Fibroblast of the aortic adventitia (primary cell): ENCODE measurements at regions not wholly inside any gene's neighbourhood (a gene's known extent, or its start where the extent isn't known, plus 50 kb on each side); places are given as distances from the start of the nearest gene placed in this dataset.
A peak's percentile ranks its signal among the peaks of the same experiment; 100 is the strongest.
"Not testable (repeated sequence)": the region's sequence is repeated elsewhere in the genome, so short reads cannot be mapped to it uniquely, and the experiment has no call there.

Experiments used
- DNase-seq: peaks from one replicate; pipeline ENCODE4 v3.0.0-alpha.2; 2010; ENCODE audit warnings: low read depth
- H3K4me3 ChIP-seq: 2 replicates; pipeline ENCODE4 v1.5.1; 2011; ENCODE audit warnings: low read depth, mild to moderate bottlenecking, control low read depth, low read length, moderate library complexity
- TF ChIP-seq, protein P1 (sequence below): IDR thresholded peaks from 2 replicates; pipeline ENCODE4 v1.5.1; 2011; ENCODE audit warnings: mild to moderate bottlenecking, low read length, control low read depth, inconsistent platforms; ENCODE audit not compliant: insufficient read depth

DNA sequence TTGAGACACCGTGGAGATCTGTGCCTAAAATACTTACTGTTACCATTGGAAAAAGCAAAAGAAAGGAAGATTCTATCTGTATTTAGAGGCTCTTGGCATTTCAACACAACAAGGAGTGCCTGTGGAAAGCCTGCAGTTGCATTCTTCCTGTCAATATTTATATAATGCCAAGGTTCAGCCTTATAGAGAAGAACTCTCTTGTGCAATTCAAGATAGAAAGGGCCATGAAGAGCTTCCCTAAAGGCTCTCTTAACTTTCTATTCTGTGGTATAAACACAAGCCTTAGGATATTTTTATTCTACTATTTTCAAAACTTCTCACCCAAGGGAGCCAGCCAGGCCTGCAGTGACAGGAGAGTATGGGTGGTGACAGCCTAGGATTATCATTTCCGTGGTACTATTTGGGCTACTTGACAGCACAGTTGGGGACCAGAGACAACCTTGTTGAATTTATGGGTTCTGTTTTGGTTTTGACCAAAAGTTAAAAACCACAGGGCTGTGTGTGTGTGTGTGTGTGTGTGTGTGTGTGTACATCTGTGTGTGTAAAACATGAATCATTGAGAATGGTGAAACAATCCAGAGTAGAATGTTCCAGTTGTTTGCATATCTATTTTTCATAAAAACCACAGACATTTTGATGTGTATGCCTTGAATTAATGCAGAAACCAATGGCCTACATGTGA is 700.9 kb upstream of the SLC35B3 start:
- H3K4me3 ChIP-seq: no peak overlapping the region
- TF ChIP-seq, protein P1, sequence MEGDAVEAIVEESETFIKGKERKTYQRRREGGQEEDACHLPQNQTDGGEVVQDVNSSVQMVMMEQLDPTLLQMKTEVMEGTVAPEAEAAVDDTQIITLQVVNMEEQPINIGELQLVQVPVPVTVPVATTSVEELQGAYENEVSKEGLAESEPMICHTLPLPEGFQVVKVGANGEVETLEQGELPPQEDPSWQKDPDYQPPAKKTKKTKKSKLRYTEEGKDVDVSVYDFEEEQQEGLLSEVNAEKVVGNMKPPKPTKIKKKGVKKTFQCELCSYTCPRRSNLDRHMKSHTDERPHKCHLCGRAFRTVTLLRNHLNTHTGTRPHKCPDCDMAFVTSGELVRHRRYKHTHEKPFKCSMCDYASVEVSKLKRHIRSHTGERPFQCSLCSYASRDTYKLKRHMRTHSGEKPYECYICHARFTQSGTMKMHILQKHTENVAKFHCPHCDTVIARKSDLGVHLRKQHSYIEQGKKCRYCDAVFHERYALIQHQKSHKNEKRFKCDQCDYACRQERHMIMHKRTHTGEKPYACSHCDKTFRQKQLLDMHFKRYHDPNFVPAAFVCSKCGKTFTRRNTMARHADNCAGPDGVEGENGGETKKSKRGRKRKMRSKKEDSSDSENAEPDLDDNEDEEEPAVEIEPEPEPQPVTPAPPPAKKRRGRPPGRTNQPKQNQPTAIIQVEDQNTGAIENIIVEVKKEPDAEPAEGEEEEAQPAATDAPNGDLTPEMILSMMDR: no peak
- DNase-seq: peak; percentile 30

DNA sequence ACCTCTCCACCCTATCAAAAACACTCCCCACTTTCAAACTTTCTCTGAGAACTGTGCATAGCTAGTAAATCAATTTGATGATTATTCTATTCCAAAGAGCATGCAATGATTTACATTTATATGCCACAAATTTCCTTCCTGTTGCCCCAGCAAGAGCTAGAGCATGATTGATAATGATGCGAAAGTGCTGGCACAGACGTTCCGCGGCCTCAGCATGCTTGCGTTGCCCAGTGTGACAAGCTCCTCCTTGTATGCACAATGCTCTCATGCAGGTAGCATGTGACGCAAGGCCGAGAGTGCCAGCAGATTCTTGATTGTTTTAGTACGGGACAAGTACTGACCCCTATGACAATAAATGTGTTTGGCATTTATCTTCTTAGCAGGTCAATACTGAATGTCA is 696.3 kb upstream of the SLC35B3 start:
- no peak overlapping the region for H3K4me3 ChIP-seq
- TF ChIP-seq, protein P1: no peak
- no peak for DNase-seq

DNA sequence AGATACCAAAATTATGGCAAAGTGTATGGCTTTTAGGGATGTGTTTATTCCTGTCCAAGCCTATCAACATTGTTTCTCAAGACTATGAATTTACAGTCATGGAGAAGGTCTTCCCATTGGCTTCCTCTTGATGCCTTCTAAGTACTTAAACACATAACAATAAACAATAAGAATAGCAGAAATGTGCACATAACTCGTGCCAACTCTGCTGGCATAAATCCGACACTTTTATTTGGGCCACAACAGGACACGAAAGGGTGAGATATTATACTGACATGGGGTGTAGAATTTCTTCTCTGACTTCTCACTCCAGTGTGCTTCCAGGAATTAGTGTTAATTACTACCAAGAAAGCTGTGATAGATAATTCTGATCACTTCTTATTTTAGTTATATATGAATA is 695.9 kb upstream of the SLC35B3 start:
- no peak for DNase-seq
- no peak overlapping the region for H3K4me3 ChIP-seq

DNA sequence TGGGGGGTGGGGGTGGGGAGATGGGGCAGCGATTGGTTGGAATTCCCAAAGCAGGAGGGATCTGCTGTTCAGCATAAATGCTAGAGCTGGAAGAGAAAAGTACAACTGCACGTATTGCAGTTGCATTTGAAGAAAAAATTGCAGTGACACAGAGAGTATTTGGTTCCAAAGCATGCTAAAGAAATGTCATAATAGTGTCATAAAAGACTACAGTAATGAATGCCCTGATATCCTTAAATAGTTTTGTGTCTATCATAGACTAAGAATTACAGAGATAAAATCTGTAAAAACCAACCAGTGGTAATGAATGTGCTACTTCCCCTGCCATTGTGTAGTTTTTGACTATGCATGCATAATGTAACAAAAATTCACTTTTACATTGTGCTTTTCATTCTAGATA is 693.6 kb upstream of the SLC35B3 start:
- no peak overlapping the region for H3K4me3 ChIP-seq
- TF ChIP-seq, protein P1: no peak
- DNase-seq: no peak

More for the DNA sequence above, 695.9 kb upstream of the SLC35B3 start:
- TF ChIP-seq, protein P1: no peak

DNA sequence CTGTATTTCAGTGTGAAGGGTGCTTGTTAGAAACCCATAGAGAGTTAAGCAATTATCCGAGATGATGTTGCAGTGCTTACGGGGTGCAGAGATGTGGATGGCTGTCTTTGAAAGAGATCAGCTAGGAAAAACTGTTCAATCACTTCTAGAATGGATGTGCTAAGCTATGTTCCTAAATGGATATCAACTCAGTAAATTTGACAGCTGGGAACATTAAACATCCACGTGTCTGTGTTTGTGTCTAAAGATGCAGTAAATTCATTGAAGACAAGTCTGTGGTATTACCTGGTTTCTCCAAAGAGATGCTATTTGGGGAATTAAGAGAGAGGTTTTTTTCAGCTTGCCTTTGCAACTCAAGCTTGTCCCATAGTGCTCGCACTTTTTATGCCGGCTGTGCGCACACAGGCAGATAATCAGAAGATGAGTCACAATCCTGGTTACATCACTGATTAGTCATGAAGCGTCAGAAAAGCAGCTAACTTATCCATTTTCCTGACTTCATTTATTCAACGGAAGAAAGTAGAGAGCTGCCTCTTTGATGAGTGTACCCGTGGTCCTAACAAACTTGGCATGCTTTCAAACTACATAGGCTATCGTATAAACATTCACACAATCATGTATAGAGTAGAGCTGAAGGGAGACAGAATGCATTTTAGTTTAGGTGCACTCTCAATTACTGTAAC is 691.7 kb upstream of the SLC35B3 start:
- TF ChIP-seq, protein P1: no peak
- peak; percentile 81 for DNase-seq
- no peak overlapping the region for H3K4me3 ChIP-seq

DNA sequence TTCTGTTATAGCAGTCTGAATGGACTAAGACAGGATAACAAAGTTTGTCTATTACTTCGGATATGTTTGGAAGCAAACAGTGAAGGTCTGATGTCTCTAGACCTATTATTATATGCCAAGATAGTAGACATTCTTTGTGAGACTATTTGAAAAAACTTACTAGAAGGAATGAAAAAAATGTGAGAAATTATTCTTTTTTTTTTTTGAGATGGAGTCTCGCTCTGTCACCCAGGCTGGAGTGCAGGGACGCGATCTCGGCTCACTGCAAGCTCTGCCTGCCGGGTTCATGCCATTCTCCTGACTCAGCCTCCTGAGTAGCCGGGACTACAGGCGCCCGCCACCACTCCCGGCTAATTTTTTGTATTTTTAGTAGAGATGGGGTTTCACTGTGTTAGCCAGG is 690.7 kb upstream of the SLC35B3 start:
- H3K4me3 ChIP-seq, DNase-seq: not testable (repeated sequence)

DNA sequence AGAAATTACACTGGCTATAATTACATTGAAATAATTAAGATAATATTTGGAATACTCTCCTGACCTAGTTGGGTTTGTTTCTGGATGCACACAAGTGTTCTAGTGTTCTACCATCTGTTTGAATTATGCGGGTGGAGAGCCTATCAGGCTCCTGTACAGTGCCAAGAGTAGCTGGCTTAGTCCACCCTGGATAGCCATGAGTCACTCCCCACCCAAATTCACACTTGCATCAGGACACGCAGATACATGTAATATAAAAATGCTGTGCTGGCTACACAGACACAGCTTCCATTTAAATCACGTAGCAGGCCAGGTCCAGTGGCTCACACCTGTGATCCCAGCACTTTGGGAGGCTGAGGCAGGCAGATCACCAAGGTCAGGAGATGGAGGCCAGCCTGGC is 686.2 kb upstream of the SLC35B3 start:
- TF ChIP-seq, protein P1: no peak
- H3K4me3 ChIP-seq: no peak overlapping the region
- DNase-seq: peak; percentile 78
